Activated naive CD4-positive, alpha-beta T cell treated with Interleukin-2 at 50 U/mL for 16 hours (primary cell): ENCODE measurements at regions not wholly inside any gene's neighbourhood (a gene's known extent, or its start where the extent isn't known, plus 50 kb on each side); places are given as distances from the start of the nearest gene placed in this dataset.

Experiments used
- DNase-seq: peaks from one replicate; pipeline ENCODE4 v3.0.0-alpha.2; 2020

DNA sequence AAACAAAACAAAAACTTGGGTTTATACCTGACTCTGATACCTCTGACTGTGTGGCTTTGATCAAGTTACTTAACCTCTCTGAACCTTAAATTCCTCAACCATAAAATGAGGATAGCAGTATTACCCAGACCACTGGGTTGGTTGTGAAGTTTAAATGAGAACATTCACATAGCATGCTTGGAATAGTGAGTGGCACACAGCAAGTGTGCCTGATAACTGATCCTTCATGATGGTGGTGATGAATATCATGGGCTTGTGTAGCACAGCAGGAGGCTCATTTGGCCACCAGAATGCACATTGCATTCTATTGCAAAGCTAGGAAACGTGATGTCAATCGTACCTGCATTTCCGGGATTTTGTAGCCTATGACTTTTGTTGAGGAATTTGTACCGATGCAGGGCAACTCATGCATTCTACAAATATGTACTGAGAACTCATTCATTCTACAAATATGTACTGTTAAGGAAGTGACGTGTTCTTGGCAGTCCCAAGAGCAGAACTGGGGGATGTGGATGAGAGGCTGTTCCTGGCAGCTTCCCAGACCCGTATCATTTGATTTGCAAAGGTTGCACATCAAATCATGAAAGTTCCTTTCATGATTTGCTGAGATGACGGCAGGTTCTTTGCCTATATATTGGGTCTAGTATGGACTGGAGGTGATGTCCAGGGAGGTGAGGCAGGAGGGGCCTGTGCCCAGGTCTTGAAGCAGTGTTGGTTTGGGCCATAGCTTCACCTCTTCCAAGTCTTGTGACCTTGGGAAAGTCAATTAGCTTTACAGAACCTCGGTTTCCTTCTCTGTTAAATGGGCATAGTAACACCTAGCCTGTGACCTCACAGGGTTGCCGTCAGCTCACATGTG lies 94.6 kb upstream of the SMNDC1 start:
- no peak for DNase-seq

- no peak for DNase-seq
These were observed 95.5 kb upstream of the SMNDC1 start for GRCh38 chr10:110399965-110400933.

- no peak for DNase-seq
These were observed 96.2 kb upstream of the DUSP5 start for GRCh38 chr10:110401401-110402076.

DNA sequence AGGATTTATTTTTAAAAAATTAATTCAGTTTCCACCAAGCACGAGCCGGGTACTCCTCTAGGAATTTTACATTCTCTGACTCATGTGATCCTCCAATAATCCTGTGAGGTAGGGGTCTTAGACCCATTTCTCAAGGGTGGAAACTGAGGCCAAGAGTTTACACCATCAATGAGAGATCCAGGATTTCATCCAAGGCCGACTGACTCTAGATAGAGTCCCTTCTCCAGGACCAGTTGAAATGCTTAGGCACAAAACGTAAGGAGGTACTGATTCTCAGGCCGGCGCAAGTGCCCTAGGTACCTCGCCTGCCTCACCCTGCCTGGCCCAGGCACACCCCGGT lies 95.7 kb upstream of the DUSP5 start:
- no peak for DNase-seq

DNA sequence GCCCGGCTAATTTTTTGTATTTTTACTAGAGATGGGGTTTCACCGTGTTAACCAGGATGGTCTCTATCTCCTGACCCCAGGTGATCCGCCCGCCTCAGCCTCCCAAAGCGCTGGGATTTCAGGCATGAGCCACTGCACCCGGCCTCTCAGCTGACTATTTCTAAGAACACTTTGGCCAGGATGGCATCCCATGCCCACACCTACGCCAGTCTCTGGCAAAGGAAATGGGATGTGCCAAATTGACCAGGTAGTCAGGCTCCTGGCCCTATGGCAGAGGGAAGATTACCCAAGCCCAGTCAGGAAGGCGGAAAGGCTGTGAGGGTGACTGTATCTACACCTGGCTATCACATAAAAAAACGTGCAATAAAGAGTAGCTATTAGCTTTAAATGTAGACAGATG lies 94.1 kb upstream of the DUSP5 start:
- no peak for DNase-seq

- no peak for DNase-seq
These were observed 93.3 kb upstream of the DUSP5 start for GRCh38 chr10:110404413-110404812.

GRCh38 chr10:110404825-110405224 lies 92.9 kb upstream of the DUSP5 start:
- DNase-seq, result no peak

GRCh38 chr10:110405380-110405779 lies 92.3 kb upstream of the DUSP5 start:
- no peak for DNase-seq

DNA sequence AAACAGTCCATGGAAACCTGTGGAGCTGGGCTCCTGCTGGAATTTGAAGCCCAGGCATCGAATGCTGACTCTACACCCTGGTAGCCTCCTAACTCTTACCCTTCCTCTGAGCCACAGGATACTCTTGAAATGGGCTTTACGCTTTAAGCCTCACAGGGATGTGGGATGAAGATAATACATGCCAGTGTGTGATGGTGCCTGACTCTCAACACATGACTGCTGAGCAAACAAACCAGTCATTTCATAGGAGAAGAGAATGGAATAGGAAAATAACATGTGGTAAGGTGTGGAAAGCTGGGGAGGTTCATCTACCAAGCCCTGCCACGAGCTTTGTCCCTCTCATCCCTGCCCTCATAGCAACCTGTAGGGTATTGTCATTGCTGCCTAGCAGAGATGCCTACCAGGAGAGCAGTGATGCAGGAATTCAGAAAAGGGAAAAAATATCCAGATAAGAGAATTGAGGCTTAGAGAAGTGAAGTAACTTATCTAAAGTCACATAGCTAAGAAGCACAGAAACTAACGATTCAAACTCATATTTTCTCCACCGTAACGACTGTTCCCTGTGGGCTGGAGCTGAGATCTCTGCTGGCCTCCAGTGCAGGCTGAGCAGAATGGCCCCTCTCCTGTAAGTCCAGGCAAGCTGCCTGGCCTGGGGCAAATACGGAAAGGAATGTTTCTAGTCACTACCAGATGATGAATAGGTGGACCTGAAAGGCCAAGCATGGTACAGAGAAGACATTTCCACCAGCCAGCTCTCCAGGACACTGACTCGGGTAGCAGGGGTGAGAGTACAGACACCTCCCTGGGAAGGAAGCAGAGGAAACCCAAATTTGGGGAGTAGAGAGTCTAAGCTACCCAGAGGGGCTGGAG lies 90.2 kb upstream of the DUSP5 start:
- DNase-seq, result no peak

- DNase-seq, result no peak
These were observed 89.4 kb upstream of the DUSP5 start for GRCh38 chr10:110408203-110408871.

DNA sequence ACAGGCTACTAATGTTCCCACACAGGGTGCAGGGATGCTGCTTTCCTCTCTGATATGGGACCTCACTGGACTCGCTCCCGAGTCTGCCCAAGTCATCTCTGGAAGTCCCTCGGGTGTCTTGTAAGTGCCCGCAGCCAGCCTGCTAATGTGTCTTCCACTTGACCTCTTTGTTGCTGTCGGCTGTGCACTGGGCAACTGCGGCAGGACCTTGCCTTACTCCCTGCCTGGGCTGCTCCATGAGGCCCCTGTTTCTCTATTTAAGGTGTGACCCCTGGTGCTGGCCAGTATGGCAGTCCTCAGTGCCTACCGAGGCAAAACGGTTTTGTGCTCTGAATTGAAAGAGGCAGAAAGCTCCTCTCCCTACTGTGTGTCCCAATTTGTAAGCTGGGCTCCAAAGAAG lies 88.8 kb upstream of the DUSP5 start:
- no peak for DNase-seq

DNA sequence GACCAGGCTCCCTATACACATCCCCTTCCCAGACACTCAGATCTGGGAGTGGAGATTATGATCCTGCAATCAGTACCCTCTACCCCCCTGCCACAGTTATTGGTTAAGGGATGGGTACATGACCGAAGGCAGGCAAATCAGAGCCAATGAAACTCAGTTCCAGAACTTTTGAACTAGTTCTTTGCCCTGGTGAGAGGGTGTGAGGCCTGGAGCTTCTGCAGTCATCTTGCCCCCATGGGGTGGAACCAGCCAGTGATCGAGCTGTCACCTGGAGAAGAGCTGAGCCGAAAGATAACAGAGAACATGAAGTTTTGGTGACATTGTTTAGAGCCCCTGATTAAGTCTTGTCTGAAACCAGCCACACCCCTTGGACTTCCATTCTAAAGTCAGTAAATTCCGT lies 88.2 kb upstream of the DUSP5 start:
- DNase-seq, result no peak

DNA sequence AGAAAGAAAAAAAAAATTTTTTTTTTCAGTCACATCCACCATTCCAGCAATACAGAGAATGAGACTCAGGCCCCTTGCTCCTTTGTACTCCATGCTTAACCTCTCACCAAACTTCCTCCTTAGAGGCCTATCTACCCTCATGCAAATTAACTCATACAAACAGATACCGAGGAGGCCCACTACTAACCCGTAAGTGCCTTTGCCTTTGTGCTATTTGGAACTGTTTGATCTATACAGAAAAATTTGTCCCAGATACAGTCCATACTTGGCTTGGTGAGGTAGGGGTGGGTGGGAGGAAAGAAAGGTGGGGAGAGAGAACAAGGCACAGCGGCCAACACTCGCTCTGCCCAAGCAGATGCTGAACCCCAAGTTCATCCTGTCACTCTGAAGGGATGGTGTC lies 87.8 kb upstream of the DUSP5 start:
- no peak for DNase-seq

- DNase-seq, result no peak
These were observed 87.2 kb upstream of the DUSP5 start for GRCh38 chr10:110410329-110411046.

DNA sequence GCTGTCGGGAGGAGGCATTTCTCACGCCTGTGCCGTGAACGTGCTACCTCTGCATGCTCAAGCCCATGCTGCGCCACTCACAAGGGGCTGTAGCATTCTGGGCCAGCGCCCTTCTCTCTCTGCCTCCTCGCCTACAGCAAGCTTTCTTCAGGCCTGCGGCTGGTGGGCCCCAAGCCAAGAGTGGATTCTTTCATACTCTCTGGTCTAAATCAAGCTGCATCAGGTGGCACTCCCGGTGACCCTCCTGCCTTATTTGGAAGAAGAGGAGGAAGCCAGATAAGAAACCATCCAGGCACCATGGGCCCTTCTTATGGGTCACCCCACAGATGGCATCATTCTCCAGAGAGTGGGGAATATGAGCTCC lies 86.7 kb upstream of the DUSP5 start:
- no peak for DNase-seq

DNA sequence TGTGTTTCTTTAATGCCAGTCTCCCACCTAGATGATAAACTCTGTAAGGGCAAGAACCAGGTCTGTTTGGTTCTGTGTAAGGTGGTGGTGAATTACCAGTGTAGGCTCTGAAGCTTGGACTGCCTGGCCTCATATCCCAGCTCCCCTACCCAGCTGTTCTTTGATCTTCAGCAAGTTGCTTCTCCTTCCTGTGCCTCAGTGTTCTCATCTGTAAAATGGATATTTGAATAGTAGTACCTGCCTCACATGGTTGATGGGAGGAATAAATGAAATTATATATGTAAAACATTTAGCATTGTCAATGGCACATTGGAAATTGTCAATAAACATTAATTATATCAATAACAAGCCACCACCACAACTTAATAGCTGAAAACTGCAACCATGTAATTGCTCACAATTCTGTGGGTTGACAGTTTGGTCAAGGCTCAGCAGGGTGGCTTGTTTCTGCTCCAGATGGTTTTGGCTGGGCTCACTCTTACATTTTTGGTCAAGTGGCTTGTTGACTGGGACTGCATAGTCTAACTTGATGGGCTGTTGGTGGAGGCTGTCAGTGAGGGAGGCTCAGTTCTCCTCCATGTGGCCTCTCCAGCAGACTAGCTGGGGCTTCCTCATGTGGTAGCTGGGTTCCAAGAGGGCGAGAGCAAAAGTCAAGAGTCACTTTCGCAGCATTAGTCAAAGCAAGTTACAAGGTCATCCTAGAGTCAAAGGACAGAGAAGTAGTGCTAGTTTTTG lies 84.5 kb upstream of the DUSP5 start:
- DNase-seq, result no peak

DNA sequence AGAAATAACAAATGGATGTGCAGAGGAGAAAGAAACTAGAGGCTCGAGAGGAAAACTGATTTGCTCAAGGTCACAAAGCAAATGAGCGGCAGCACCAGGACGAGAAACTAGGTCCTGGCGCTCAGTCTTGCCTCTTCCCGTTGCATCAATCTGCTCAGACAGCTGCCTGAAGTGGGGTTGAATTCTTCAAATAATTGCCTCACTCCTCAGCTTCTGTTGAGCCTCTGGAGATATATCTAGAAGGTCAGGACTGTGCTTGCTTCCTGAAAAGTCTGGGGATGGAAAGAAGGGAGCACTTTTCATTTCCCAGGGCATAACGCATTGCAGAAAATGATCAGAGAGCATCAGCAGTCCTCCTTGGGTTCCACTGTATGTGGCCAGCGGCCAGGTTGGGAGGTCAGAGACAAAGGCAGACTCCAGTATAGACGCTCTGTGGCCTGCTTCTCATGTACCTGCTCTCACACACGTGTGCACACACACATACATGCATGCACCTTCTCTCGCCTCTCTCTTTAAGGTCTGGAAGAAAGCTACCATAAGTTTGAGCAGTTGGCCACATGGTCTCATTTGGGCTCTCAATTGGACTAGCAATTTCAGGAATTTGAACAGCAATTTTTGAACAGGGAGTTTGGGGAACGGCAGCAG lies 83.7 kb upstream of the DUSP5 start:
- DNase-seq, result no peak

- DNase-seq, result peak; percentile 89
These were observed 83.0 kb upstream of the DUSP5 start for GRCh38 chr10:110414548-110415309.

- DNase-seq, result no peak
These were observed 81.9 kb upstream of the DUSP5 start for GRCh38 chr10:110415809-110416208.
